ENCODE measurements at regions not wholly inside any gene's neighbourhood (a gene's known extent, or its start where the extent isn't known, plus 50 kb on each side); places are given as distances from the start of the nearest gene placed in this dataset.
"Not testable (repeated sequence)": the region's sequence is repeated elsewhere in the genome, so short reads cannot be mapped to it uniquely, and the experiment has no call there.

GRCh38 chr11:45754741-45755140 is 50.2 kb upstream of the SLC35C1 start:
- DNase-seq (ENCODE audit: low read depth), result no peak

DNA sequence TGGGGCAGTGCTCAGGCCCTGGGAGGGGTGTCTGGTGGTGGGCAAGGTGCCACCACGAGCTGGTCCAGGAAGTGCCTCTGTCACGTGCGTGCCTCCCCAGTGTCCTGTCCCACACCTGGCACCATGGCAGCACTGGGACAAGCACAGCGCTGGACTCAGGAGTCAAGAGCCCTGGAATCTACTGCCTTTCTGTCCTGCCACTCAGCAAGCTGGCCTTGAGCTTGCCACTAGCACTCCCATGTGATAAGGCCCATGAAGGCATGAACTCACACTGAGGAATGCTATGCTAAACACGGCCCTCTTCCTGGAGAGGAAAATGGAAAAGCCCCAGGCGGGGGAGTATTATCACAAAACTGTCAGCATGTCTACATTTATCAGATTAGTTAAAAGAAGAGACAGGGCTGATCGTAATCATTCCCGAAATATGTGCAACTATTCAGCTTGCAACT is 50.7 kb upstream of the SLC35C1 start:
- DNase-seq (ENCODE audit: low read depth), result peak; percentile 41

DNA sequence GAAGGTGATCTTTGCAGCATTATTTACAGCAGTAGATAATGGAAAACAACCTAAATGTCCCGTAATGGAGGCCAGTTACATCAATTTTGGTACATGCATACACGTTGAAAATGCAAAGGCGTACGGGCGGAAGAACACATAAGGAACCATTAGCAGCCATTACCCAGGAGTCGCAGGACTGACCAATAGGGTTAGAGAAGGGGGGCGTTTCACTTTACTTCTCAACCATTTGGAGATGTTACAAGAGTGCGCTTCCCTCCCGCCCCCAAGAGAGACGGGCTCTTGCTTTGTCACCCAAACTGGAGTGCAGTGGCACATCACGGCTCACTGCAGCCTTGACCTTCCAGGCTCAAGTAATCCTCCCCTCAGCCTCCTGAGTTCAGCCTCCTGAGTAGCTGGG is 52.8 kb upstream of the SLC35C1 start:
- no peak for DNase-seq (ENCODE audit: low read depth)

DNA sequence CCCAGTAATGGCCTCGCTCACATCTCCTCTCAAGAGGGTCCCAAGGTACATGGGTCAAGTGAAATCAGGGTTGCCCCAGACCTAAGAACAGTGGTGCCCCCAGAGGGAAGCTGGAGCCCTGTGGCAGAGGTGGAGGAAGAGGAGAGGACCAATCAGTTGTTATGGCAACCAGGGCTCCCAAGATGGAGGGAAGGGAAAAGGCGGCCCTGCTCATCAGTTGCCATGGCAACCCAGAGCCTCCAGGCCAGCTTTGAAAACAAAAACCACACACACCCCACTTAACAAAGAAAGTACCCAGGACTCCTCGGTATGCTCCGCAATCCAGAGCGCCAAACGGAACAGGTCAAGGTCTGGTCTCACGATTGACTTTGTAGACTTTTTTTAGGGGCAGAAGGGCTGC is 53.5 kb upstream of the SLC35C1 start:
- DNase-seq (ENCODE audit: low read depth), result no peak

DNA sequence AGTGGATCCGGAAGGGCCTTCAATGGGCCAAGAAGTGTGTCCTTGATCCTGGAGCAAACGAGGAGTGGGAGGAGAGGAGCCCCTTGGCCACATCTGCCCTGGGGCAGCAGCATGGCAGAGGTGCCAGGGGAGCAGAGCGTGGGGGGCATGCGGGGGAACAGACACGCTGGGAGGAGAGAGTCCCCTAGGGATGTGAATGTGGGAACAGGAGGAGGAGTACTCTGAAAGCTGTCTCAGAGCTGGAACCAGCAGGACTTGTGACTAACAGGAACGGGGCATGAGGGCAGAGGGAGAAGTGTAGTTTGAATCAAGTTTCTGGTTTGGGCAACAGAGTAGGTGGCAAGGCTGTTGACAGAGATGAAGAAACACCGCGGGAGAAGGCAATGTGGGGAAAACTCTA is 54.5 kb upstream of the SLC35C1 start:
- no peak for DNase-seq (ENCODE audit: low read depth)

GRCh38 chr11:45748801-45749200 is 56.1 kb upstream of the SLC35C1 start:
- DNase-seq (ENCODE audit: low read depth), result peak; percentile 24

DNA sequence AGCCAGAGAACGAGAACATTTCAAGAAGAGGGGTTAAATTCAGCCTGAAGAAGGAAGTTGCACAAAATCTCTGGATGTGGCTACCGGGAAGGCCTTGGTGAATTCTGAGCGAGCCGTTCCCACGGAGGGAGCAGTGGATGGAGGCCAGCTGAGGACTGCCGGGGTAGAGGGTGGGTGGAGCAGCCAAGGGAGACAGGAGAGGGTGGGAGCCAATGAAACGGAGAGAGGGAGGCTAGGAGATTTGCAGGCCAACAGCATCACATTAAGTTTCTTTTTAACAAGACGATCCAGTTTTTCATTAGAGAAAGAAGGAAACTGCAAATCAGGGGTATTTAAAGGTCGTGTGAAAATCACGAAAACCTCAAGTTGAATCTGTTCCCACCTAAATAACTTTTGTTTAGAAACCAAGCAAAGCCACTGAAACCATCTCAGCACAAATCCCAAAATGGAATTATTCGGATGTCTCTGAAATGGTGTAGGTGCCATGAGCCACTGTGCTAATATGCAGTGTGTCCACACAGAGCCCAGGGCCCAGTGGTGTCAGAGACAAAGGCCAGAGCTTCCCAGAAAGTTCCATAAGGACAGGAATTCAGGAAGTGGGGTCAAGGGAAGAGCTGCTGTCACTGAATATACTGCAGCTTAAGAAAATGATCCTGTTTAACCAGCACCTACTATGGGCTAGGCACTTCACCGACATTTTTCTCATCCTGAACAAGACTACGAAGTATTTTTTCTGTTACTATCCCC is 59.7 kb upstream of the SLC35C1 start:
- no peak for DNase-seq (ENCODE audit: low read depth)

- no peak for DNase-seq (ENCODE audit: low read depth)
These were observed 61.1 kb upstream of the SLC35C1 start for GRCh38 chr11:45743556-45744468.

DNA sequence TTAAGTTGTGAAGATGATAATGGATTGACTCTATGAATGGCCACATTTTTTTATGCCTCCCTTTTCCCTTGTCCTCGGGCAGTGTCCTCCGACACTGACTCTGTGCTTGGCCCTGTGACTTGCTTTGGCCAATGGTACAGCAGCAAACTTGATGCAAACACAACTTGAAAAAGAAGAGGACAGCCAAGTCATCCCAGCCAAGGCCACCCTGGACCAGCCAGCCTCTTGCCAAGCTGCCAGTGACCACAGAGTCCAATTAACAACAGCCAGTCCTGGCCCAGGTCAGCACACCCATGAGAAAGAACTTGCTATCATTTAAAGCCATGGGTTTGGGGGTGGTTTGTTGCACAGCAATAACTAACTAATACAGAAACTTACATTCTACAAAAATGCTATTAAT is 63.4 kb upstream of the SLC35C1 start:
- DNase-seq (ENCODE audit: low read depth), result no peak

DNA sequence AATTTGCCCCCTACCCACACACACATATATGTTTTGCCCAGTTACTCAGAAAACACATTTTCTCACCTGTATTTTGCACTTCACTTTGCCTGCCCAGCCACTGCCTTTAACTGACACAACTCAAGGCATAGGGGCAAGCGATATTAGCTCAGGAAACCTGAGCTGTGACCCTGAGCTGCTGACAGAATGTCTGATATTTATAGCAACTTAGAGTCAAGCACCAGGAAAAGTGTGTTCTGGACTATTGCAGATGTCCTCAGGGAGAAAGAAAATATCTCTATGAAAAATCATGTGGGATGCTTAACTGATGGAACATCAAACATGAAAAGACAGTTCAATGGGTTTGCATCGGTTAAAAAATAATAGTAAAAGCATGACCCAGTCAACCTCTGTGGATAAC is 63.9 kb upstream of the SLC35C1 start:
- DNase-seq (ENCODE audit: low read depth), result no peak

DNA sequence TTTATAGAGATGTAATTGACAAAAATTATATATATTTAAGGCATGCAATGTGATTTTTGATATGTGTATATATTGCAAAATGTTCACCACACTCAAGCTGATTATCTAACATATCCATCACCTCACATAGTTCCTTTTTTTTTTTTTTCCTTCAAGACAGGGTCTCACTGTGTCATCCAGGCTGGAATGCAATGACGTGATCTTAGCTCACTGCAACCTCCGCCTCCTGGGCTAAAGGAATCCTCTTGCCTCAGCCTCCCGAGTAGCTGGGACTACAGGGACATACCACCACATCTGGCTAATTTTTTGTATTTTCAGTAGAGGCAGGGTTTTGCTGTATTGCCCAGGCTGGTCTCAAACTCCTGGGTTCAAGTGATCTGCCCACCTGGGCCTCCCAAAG is 65.1 kb upstream of the SLC35C1 start:
- no peak for DNase-seq (ENCODE audit: low read depth)

GRCh38 chr11:45739071-45739470 is 65.9 kb upstream of the SLC35C1 start:
- not testable (repeated sequence) for DNase-seq (ENCODE audit: low read depth)

GRCh38 chr11:45738194-45738593 is 66.8 kb upstream of the SLC35C1 start:
- DNase-seq (ENCODE audit: low read depth), result not testable (repeated sequence)

GRCh38 chr11:45737056-45737455 is 67.9 kb upstream of the SLC35C1 start:
- no peak for DNase-seq (ENCODE audit: low read depth)

GRCh38 chr11:45736424-45736823 is 68.5 kb upstream of the SLC35C1 start:
- no peak for DNase-seq (ENCODE audit: low read depth)

DNA sequence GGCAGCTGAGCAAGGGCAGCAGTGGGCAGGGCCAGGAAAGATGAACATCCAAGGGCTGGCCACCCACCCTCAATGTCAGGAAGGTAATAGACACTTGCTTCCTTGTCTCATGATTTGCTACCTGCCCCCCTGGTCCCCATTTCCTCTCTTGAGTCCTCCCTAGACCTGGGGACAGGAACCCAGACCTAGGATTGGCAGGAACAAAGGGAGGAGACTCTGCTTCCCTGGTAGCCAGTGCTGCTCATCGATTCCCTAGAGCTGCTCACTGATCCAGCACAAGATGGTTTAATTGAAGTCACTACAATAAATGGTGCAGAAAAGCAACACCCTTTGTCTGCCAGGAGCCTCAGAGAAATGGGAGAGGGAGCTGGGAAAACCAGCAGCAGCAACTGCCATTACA is 67.8 kb upstream of the CHST1 start:
- no peak for DNase-seq (ENCODE audit: low read depth)

DNA sequence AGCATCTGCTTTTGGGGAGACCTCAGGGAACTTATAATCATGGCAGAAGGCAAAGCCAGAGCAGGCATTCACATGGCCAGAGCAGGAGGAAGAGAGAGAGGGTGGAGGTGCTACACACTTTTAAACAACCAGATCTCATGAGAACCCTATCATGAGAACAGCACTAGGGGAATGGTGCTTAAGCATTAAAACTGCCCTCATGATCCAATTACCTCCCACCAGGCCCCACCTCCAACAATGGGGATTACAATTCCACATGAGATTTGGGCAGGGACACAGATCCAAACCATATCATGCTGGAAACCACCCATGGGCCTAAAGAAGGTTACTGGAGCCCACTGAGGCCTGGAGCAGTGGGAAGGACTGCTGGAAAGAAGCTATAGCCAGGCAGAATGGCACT is 66.9 kb upstream of the CHST1 start:
- DNase-seq (ENCODE audit: low read depth), result no peak

- not testable (repeated sequence) for DNase-seq (ENCODE audit: low read depth)
These were observed 65.7 kb upstream of the CHST1 start for GRCh38 chr11:45731171-45731570.

DNA sequence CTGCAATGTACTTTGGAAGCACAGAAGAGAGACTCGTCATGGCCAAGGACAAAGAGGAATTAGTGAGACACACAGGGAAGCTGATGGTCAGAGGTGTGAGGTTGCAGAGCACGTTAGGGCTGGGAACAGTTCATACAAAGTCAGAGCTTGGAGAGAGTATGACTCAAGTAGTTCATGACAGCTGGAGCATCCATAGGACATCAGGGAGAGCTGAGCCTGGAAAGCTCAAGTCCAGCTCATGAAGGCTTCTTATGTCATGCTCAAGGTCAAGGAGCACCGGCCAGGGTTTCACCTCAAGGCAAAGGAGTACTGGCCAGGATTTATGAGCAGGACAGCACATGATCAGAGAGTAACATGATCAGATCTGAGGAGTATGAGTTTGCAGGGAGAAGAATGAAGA is 64.6 kb upstream of the CHST1 start:
- DNase-seq (ENCODE audit: low read depth), result no peak

DNA sequence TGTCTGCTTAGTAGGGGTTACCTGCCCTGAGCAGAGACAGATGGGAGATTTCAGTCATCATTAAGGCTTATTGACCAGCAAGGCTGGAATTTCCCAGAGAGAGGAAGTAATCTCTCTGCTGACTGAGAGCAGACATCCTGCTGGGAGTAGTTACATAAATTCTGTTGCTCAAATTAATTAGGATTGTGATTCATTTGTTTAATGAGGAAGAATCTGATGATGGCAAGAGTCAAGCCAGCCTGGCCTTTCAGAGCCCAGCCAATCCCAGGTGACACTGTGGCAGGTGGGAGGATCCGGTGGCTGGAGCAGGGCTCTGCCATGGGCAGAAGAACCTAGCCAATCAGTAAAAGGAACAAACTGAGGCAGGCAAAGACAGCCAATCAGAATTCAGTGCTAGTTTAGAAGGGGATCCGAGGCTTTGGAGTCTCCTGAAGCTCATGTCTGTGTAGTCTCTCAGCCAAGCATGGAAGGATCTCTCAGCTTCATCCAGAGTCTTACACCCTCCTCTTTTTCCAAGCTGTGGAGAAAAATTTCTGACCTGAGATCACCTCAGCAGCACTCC is 61.2 kb upstream of the CHST1 start:
- DNase-seq (ENCODE audit: low read depth), result no peak

DNA sequence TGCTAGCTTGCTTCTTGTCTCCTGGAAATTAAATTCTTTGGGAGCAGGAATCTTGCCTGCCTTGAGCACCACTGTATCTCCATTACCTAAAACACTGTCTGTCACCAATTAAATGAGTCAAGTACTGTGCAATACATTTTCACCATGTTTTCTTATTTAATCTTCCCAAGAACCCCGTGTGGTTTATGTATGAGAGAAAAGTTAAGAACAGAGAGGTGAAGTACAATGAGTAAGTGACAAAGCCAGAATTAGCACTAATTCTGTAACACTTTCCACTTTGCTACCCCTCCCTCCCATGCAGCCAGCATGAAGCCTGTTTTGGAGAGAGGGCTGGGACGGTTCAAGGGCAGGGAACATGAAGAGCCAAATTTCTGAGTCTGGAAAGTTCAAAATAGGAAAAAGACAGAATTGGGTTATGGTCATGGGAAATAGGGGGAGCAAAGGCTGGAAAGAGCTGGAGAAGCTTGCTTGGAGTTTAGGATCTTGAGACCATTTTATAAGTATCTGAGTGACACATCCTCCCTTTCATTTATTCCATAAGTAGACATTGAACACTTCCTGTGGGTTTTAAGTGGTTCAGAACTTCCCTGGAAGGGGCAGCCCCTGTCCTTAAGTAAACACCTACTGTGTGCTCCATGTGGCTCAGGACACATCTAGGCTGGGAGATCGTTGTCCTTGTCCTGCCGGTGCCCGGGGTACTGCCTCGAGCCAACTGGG is 60.5 kb upstream of the CHST1 start:
- DNase-seq (ENCODE audit: low read depth), result no peak

DNA sequence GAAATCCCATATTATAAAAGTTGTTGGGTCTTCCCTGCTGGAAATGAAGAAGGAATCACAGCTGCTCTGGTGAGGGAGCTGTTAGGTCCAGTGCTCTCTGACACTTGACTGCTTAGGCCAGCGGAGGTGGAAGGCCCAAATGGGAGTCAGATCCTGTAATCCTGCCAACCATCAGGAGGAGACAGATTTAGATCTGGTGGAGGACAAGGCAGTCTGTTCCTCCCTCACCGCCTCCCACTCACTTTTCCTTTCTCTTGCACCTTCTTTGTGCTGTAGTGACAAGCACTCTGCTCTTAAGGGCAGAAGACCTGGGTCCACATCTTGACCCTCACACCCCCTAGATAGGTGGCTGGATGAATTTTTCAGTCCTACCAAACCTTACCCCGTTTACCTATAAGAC is 59.7 kb upstream of the CHST1 start:
- DNase-seq (ENCODE audit: low read depth), result no peak
